GM20000 (cell line): ENCODE measurements at regions not wholly inside any gene's neighbourhood (a gene's known extent, or its start where the extent isn't known, plus 50 kb on each side); places are given as distances from the start of the nearest gene placed in this dataset.

Experiments
- DNase-seq: peaks from one replicate; pipeline ENCODE4 v3.0.0; 2012; ENCODE audit warnings: low spot score
- CTCF ChIP-seq: IDR thresholded peaks from 2 replicates; pipeline ENCODE4 v1.5.1; 2012; ENCODE audit warnings: mild to moderate bottlenecking, control low read depth; ENCODE audit errors: extremely low read depth, missing control alignments

GRCh38 chr12:97026901-97027300 is 119.8 kb downstream of the NEDD1 start:
- no peak for TF ChIP-seq CTCF
- no peak for DNase-seq

GRCh38 chr12:97027482-97027881 is 120.4 kb downstream of the NEDD1 start:
- TF ChIP-seq CTCF = no peak
- no peak for DNase-seq

DNA sequence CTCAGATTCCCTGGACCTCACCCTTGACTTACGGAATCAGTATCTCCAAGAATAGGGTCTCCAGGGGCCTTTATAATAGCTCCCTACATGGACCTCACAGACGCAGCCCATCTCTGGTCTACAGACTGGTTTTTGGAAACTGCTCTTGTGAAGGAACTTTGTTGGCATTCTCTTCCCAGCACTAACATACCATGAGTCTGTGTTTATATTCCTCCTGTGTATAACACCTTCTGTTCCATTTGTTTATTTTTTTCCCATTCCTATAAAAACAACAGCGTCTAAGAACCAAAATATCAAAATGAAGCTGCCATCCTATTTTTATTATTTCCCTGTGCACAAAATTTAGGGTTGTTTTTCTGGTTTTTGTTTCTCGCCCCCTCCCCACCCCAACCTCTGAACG is 131.1 kb downstream of the NEDD1 start:
- no peak for TF ChIP-seq CTCF
- no peak for DNase-seq

DNA sequence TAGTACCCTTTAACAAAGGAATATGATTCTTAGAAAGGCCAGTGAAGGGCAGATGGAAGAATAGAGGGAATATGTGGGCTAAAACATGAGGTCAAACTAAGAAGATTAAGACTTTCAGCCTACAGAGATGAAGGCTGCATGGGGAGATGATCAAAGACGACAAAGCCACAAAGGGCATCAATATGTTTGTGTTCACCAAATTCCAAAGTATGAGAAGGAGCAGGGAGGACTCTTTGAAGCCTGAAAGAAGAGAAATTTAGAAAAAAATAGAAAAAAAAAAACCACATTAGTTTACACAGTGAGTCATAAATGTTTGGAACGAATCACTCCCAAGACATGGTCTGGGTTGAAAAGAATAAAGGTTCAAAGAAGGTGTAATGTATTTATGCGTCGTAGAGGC is 131.8 kb downstream of the NEDD1 start:
- no peak for DNase-seq
- no peak for TF ChIP-seq CTCF

DNA sequence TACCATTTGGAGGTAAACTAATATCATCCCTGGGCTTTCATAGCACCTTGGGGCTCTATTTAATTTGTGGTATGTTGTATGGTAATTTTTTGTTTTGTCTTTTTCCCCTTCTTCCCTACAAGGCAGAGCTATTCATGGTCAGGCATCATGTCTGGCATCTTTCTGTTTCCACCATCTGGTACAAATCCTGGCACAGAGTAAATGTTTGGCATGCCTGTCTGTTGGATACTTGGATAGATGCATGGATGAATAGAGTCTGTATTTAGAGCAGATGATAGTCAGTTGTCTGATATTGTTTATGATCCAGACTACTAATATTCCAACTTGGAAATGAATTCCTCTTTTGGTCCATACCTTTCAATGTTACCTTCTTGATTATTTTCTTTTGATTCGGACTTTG is 139.8 kb downstream of the NEDD1 start:
- no peak for TF ChIP-seq CTCF
- DNase-seq = no peak

DNA sequence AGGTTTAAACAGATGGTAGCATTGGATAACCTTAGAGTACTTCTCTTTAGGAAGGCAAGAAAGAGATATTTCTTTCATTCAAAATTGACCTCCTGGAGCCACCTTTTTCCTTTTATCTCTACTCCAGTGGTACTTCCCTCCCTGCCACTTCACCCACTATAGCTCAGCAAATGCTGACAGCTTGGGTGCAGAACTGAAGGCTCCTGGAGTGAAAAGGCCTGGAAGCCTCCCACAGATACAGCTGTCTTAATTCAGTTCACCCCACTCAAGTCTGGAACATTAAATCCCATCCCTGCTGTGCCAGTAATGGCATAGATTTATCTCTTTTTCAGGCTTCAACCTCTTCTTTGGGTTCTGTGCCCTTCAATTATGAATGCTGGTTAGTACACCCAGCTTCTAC is 140.3 kb downstream of the NEDD1 start:
- DNase-seq = no peak
- TF ChIP-seq CTCF = no peak

GRCh38 chr12:97048421-97049035 is 141.5 kb downstream of the NEDD1 start:
- DNase-seq = no peak
- TF ChIP-seq CTCF = no peak

GRCh38 chr12:97050509-97050908 is 143.5 kb downstream of the NEDD1 start:
- DNase-seq = no peak

More at GRCh38 chr12:97050509-97050908, 143.5 kb downstream of the NEDD1 start:
- no peak for TF ChIP-seq CTCF
